Natural killer cell (primary cell): ENCODE measurements at regions not wholly inside any gene's neighbourhood (a gene's known extent, or its start where the extent isn't known, plus 50 kb on each side); places are given as distances from the start of the nearest gene placed in this dataset.

ENCODE experiments used
- ATAC-seq, 3 donors: fragments of 150-1000 bp in 2 of 3; fragments of 200-7000 bp in 1 of 3; cut with Tn5 transposase; 1 replicate in 1 of 3; 2 replicates in 2 of 3; pipeline ENCODE4 v1.10.0; 2021; ENCODE audit warnings: mild to moderate bottlenecking in 2 of 3, moderate library complexity in 2 of 3
- DNase-seq, 2 donors: peaks; one replicate each; pipeline versions ENCODE4 v3.0.0 to v3.0.0-alpha.2; 2013 to 2021; ENCODE audit warnings: mixed read lengths in 1 of 2
- H3K27ac ChIP-seq: one replicate; pipeline ENCODE4 v1.5.1; 2013; ENCODE audit warnings: mild to moderate bottlenecking, low read length
- H3K27me3 ChIP-seq: one replicate; pipeline ENCODE4 v1.6.1; 2013; ENCODE audit warnings: low read length; ENCODE audit not compliant: control insufficient read depth, insufficient read depth
- H3K36me3 ChIP-seq: one replicate; pipeline ENCODE4 v1.6.1; 2013; ENCODE audit warnings: low read length; ENCODE audit not compliant: control insufficient read depth, insufficient read depth
- H3K4me1 ChIP-seq: one replicate; pipeline ENCODE4 v1.6.1; 2013; ENCODE audit warnings: low read length; ENCODE audit not compliant: control insufficient read depth, insufficient read depth
- H3K4me3 ChIP-seq: one replicate; pipeline ENCODE4 v1.5.1; 2013; ENCODE audit warnings: low read length
- H3K9me3 ChIP-seq: one replicate; pipeline ENCODE4 v1.6.1; 2013; ENCODE audit warnings: low read length; ENCODE audit not compliant: control insufficient read depth, insufficient read depth
- H3K27ac Mint-ChIP-seq, 2 donors: one replicate each; pipeline ENCODE4 v1.8.0; 2022; ENCODE audit warnings: mild to moderate bottlenecking in 2 of 2, mixed read lengths in 2 of 2, moderate library complexity in 1 of 2
- H3K27me3 Mint-ChIP-seq, 2 donors: one replicate each; pipeline ENCODE4 v1.8.0; 2022; ENCODE audit warnings: low read depth in 2 of 2, mixed read lengths in 2 of 2
- H3K36me3 Mint-ChIP-seq: one replicate; pipeline ENCODE4 v1.8.0; 2022; ENCODE audit warnings: mixed read lengths
- H3K4me1 Mint-ChIP-seq, 2 donors: one replicate each; pipeline ENCODE4 v1.8.0; 2022; ENCODE audit warnings: mixed read lengths in 2 of 2
- H3K4me3 Mint-ChIP-seq: one replicate; pipeline ENCODE4 v1.8.0; 2022; ENCODE audit warnings: mild to moderate bottlenecking, moderate library complexity, mixed read lengths
- H3K9me3 Mint-ChIP-seq, 2 donors: one replicate each; pipeline ENCODE4 v1.8.0; 2022; ENCODE audit warnings: mixed read lengths in 2 of 2
- WGBS: methylation state at CpG from one replicate; pipeline ENCODE4 v1.1.7; 2013; ENCODE audit warnings: missing lambda C conversion rate; ENCODE audit not compliant: insufficient coverage; 5-methylcytosine and 5-hydroxymethylcytosine counted together
- intact Hi-C: fragments of 100-400 bp; cut with micrococcal nuclease; formaldehyde crosslinking; loops from one replicate; pipeline ENCODE4 v1.14.2; 2022
- TF ChIP-seq, protein P1 (sequence below): fragments of 200-600 bp; IDR thresholded peaks from one replicate; pipeline ENCODE4 v1.8.0; 2022; ENCODE audit warnings: antibody characterized with exemption

- TF ChIP-seq, protein P1, sequence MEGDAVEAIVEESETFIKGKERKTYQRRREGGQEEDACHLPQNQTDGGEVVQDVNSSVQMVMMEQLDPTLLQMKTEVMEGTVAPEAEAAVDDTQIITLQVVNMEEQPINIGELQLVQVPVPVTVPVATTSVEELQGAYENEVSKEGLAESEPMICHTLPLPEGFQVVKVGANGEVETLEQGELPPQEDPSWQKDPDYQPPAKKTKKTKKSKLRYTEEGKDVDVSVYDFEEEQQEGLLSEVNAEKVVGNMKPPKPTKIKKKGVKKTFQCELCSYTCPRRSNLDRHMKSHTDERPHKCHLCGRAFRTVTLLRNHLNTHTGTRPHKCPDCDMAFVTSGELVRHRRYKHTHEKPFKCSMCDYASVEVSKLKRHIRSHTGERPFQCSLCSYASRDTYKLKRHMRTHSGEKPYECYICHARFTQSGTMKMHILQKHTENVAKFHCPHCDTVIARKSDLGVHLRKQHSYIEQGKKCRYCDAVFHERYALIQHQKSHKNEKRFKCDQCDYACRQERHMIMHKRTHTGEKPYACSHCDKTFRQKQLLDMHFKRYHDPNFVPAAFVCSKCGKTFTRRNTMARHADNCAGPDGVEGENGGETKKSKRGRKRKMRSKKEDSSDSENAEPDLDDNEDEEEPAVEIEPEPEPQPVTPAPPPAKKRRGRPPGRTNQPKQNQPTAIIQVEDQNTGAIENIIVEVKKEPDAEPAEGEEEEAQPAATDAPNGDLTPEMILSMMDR, result no peak
- intact Hi-C loops, result no loop called here
- peaks cover 8% of the 10 kb centered on the region for H3K9me3 ChIP-seq
- H3K4me3 ChIP-seq, result no peak overlapping the region
- ATAC-seq, result no peak
- DNase-seq, result no peak
- H3K27me3 ChIP-seq, result no peaks in the 10 kb centered on the region
- no peaks in the 10 kb centered on the region for H3K4me1 Mint-ChIP-seq
- no peaks in the 10 kb centered on the region for H3K4me1 ChIP-seq
- no peak overlapping the region for H3K27ac Mint-ChIP-seq
- H3K4me3 Mint-ChIP-seq, result no peak overlapping the region
- H3K9me3 Mint-ChIP-seq, result peaks cover 14 to 21% of the 10 kb centered on the region in 2 donors
- no peaks in the 10 kb centered on the region for H3K27me3 Mint-ChIP-seq
- WGBS, result 76% methylated on average over 2 of the region's 2 CpGs
- no peak overlapping the region for H3K27ac ChIP-seq
- H3K36me3 Mint-ChIP-seq, result no peaks in the 10 kb centered on the region
- H3K36me3 ChIP-seq, result no peaks in the 10 kb centered on the region
These were observed 816.2 kb downstream of the CBLN2 start for GRCh38 chr18:71727909-71728308.

- no peaks in the 10 kb centered on the region for H3K36me3 Mint-ChIP-seq
- H3K27me3 ChIP-seq, result no peaks in the 10 kb centered on the region
- no peaks in the 10 kb centered on the region for H3K27me3 Mint-ChIP-seq
- H3K4me1 Mint-ChIP-seq, result no peaks in the 10 kb centered on the region
- TF ChIP-seq, protein P1, result no peak
- H3K4me3 ChIP-seq, result no peak overlapping the region
- no peak overlapping the region for H3K27ac Mint-ChIP-seq
- H3K36me3 ChIP-seq, result no peaks in the 10 kb centered on the region
- peaks cover 13 to 21% of the 10 kb centered on the region in 2 donors for H3K9me3 Mint-ChIP-seq
- intact Hi-C loops, result no loop called here
- H3K27ac ChIP-seq, result no peak overlapping the region
- 94% methylated on average over 2 of the region's 2 CpGs for WGBS
- no peak for DNase-seq
- ATAC-seq, result no peak
- no peak overlapping the region for H3K4me3 Mint-ChIP-seq
- no peaks in the 10 kb centered on the region for H3K4me1 ChIP-seq
- H3K9me3 ChIP-seq, result peaks cover 8% of the 10 kb centered on the region
These were observed 818.9 kb downstream of the CBLN2 start for GRCh38 chr18:71725256-71725655.

DNA sequence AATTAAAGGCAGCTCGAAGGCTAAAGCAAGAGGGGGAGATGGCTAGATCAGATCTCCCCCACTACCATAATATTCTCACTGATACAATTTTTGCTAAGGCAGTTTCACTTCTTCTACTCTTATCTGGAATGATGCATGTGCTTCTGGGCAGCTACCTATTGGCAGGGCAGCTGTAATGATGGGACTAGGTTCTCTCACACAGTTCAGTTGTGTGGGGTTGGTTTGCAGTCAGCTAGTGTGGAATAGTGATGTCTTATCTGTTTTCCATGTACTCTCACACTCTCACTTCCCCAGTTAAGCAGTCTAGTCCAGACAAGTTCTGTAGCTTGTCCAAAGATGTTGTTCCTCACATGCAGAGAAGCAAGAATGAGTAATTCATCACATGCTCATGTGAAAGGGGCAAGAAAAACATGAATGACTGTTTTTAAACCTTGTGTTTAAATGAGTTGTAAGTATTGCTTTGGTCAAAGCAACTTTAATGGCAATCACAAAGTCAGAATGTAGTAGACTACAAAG is 836.1 kb downstream of the CBLN2 start:
- Histone ChIP-seq H3K4me3 (no peak overlapping the region), H3K27me3 (no peaks in the 10 kb centered on the region), H3K4me1 (no peaks in the 10 kb centered on the region), H3K9me3 (peaks cover 5% of the 10 kb centered on the region), H3K36me3 (no peaks in the 10 kb centered on the region), H3K27ac (no peak overlapping the region)
- intact Hi-C loops, result no loop called here
- Mint-ChIP-seq H3K36me3 (peaks cover 6% of the 10 kb centered on the region), H3K4me3 (no peak overlapping the region), H3K27me3 (no peaks in the 10 kb centered on the region), H3K9me3 (peaks cover 13 to 18% of the 10 kb centered on the region in 2 donors), H3K27ac (no peak overlapping the region), H3K4me1 (no peaks in the 10 kb centered on the region)
- 20% methylated on average over 1 of the region's 1 CpG for WGBS
- ATAC-seq (no peak), DNase-seq (no peak)
- TF ChIP-seq, protein P1, result no peak

DNA sequence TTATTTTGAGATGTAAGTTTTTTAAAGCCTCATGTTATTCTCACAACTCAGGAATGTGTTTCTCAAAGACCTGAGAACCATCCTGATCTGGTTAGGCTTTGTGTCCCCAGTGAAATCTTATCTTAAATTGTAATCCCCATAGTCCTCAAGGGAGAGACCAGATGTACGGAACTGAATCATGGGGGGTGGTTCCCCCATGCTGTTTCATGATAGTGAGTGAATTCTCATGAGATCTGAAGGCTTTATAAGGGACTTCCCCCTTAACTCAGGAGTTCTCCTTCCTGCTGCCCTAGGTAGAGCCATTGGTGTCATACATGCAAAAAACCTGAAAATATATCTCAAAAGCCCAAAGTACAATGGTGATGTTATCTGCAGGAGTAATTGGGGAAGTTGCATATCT is 836.7 kb downstream of the CBLN2 start:
- Histone ChIP-seq H3K27ac (no peak overlapping the region), H3K4me3 (no peak overlapping the region), H3K4me1 (no peaks in the 10 kb centered on the region), H3K9me3 (peaks cover 5% of the 10 kb centered on the region), H3K27me3 (no peaks in the 10 kb centered on the region), H3K36me3 (no peaks in the 10 kb centered on the region)
- DNase-seq (no peak), ATAC-seq (no peak)
- H3K27me3 Mint-ChIP-seq, result no peaks in the 10 kb centered on the region
- intact Hi-C loops, result no loop called here
- no CpG with 5 or more reads among the region's 1 CpG for WGBS
- H3K4me3 Mint-ChIP-seq, result no peak overlapping the region
- peaks cover 6% of the 10 kb centered on the region for H3K36me3 Mint-ChIP-seq
- TF ChIP-seq, protein P1, result no peak
- no peak overlapping the region for H3K27ac Mint-ChIP-seq
- peaks cover 13 to 18% of the 10 kb centered on the region in 2 donors for H3K9me3 Mint-ChIP-seq
- H3K4me1 Mint-ChIP-seq, result no peaks in the 10 kb centered on the region
